Effector memory CD8-positive, alpha-beta T cell (primary cell): ENCODE measurements at regions not wholly inside any gene's neighbourhood (a gene's known extent, or its start where the extent isn't known, plus 50 kb on each side); places are given as distances from the start of the nearest gene placed in this dataset.

ENCODE experiments used
- ATAC-seq: fragments of 150-1000 bp; cut with Tn5 transposase; replicated peaks from 2 replicates; pipeline ENCODE4 v1.10.0; 2021; ENCODE audit warnings: mild to moderate bottlenecking, moderate library complexity
- DNase-seq, 3 experiments: peaks; one replicate each; pipeline ENCODE4 v3.0.0; 2021
- H3K27ac Mint-ChIP-seq, 2 donors: one replicate each; pipeline ENCODE4 v1.8.0; 2022; ENCODE audit warnings: mild to moderate bottlenecking in 2 of 2, mixed read lengths in 2 of 2, moderate library complexity in 2 of 2
- H3K27me3 Mint-ChIP-seq, 2 donors: one replicate each; pipeline ENCODE4 v1.8.0; 2022; ENCODE audit warnings: mixed read lengths in 2 of 2
- H3K36me3 Mint-ChIP-seq: one replicate; pipeline ENCODE4 v1.8.0; 2022; ENCODE audit warnings: mild to moderate bottlenecking, moderate library complexity, mixed read lengths; ENCODE audit not compliant: insufficient read depth
- H3K4me1 Mint-ChIP-seq, 2 donors: one replicate each; pipeline ENCODE4 v1.8.0; 2022; ENCODE audit warnings: low read depth in 2 of 2, mixed read lengths in 2 of 2
- H3K4me3 Mint-ChIP-seq, 2 donors: one replicate each; pipeline ENCODE4 v1.8.0; 2022; ENCODE audit warnings: mild to moderate bottlenecking in 2 of 2, mixed read lengths in 2 of 2, moderate library complexity in 2 of 2
- H3K9me3 Mint-ChIP-seq, 2 donors: one replicate each; pipeline ENCODE4 v1.8.0; 2022; ENCODE audit warnings: mixed read lengths in 2 of 2

DNA sequence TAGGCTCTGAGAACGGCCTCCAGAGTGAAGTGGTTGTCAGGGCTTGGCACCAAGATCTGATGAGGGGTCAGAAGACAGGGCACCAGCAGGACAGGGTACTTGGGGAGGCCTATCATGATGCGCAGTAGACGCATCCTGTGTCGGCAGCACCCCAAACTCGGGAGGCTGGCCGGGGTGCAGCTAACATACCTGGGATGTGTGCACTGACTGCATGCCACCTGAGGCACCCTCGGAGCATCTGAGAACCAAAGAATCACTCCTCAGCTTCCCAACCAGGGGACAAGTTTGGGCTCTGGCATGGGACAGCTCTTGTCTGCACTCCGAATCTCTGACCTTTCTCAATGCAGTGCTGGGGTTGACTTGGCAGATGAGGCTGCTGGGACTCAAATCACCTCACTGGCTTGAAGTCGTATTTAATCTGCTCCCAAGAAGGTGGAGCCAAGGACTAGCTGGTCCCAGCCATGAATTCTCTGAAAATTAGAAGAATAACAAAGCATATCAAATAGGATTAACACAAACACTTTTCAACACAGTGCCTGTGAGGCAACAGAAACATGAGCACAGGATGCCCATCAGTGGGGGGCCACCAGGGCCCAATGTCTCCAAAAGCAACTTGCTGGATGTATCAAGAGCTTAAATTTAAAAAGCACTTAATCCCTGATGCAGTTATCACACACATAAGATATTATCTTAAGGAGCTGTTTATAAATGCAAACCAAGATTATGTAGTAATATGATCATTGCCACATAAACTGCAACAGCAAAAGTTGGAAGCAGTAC lies 348.8 kb downstream of the PREX1 start:
- Mint-ChIP-seq H3K4me1 (no peaks in the 10 kb centered on the region), H3K27ac (no peak overlapping the region), H3K4me3 (no peak overlapping the region), H3K36me3 (no peaks in the 10 kb centered on the region), H3K27me3 (peaks cover 43% of the 10 kb centered on the region in 2 donors), H3K9me3 (peaks cover 0 to 3% of the 10 kb centered on the region in 2 donors)
- ATAC-seq (no peak), DNase-seq (no peak)

DNA sequence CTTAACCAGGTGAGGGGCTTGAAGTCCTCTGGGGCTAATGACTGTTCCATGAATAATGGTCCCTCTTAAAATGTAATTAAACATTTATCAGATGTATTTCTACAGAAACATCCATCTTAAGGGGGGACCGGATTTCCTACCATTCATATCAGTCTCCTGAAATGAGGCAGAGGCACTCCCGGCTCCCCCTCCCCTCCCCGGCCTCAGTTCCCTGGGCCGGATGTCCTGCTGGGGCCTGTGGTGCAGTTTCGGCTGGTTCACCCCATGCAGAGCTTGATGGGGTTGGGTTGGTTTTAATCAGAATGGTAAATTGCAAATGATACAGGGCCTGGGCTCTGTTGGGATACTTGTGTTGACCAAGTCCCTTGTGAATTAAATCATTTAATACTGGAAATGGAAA lies 349.4 kb downstream of the PREX1 start:
- no peaks in the 10 kb centered on the region for H3K4me1 Mint-ChIP-seq
- peaks cover 43% of the 10 kb centered on the region in 2 donors for H3K27me3 Mint-ChIP-seq
- H3K9me3 Mint-ChIP-seq, result peaks cover 0 to 3% of the 10 kb centered on the region in 2 donors
- H3K36me3 Mint-ChIP-seq, result no peaks in the 10 kb centered on the region
- H3K27ac Mint-ChIP-seq, result no peak overlapping the region
- DNase-seq (no peak), ATAC-seq (no peak)
- no peak overlapping the region for H3K4me3 Mint-ChIP-seq

DNA sequence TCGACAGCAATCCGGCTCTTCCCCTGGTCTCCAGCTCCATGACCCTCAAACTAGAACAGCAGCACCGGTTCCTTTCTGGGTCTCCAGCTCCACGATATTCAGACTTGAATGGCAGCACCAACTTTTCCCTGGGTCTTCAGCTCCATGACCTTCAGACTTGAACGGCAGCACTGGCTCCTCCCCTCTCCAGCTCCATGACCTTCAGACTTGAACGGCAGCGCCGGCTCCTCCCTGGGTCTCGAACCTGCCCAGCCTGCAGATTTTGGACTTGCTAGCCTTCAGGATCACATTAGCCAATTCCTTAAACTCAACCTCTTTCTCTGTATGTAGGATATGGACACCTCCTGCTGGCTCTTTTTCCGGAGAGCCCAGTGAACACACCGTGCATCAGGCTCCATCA lies 350.9 kb downstream of the PREX1 start:
- H3K27me3 Mint-ChIP-seq, result peaks cover 33 to 36% of the 10 kb centered on the region in 2 donors
- no peak overlapping the region for H3K4me3 Mint-ChIP-seq
- H3K4me1 Mint-ChIP-seq, result no peaks in the 10 kb centered on the region
- no peak overlapping the region for H3K27ac Mint-ChIP-seq
- ATAC-seq, result no peak
- H3K9me3 Mint-ChIP-seq, result peaks cover 0 to 3% of the 10 kb centered on the region in 2 donors
- no peak for DNase-seq
- no peaks in the 10 kb centered on the region for H3K36me3 Mint-ChIP-seq

DNA sequence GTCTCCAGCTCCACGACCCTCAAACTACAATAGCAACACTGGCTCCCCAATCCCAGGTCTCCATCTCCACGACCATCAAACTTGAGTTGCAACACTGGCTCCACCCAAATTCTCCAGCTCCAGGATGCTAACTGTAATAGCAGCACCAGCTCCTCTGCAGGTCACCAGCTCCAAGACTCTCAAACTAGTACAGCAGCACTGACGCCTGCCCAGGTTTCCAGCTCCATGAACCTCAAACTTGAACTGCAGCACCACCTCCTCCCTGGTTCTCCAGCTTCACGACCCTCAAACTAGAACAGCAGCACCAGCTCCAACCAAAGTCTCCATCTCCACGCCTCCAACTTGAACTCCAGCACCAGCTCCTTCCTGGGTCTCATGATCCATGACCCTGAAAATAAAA lies 353.8 kb downstream of the PREX1 start:
- H3K4me1 Mint-ChIP-seq, result no peaks in the 10 kb centered on the region
- no peak for DNase-seq
- no peak overlapping the region for H3K27ac Mint-ChIP-seq
- peaks cover 0 to 3% of the 10 kb centered on the region in 2 donors for H3K9me3 Mint-ChIP-seq
- no peaks in the 10 kb centered on the region for H3K36me3 Mint-ChIP-seq
- ATAC-seq, result no peak
- peaks cover 5 to 14% of the 10 kb centered on the region in 2 donors for H3K27me3 Mint-ChIP-seq
- no peak overlapping the region for H3K4me3 Mint-ChIP-seq

DNA sequence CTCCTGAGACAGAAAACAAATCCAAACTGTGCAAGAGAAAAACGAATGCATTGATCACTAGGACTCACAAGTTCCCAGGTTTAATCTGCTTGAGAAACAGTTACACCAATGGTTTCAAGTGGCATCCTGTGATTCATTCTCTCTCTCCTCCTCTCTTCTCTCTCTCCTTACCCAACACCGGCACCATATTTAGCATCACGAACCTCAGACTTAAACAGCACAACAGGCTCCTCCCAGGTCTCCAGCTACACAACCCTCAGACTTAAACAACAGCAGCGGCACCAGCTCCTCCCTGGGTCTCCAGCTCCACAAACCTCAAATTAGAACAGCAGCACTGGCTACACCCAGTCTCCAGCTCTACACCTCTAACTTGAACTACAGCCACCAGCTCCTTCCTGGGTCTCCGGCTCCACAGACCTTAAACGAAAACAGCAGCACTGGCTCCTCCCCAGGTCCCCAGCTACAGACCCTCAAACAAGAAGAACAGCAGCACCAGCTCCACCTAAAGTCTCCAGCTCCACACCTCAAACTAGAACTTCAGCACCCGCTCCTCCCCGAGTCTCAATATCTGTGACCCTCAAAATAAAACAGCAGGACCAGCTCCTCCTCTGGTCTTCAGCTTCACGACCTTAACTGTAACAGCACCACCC lies 355.9 kb downstream of the PREX1 start:
- Mint-ChIP-seq H3K27ac (no peak overlapping the region), H3K9me3 (peaks cover 0 to 2% of the 10 kb centered on the region in 2 donors), H3K4me3 (no peak overlapping the region), H3K4me1 (peaks cover 0 to 5% of the 10 kb centered on the region in 2 donors), H3K36me3 (no peaks in the 10 kb centered on the region), H3K27me3 (peaks cover 0 to 8% of the 10 kb centered on the region in 2 donors)
- no peak for ATAC-seq
- DNase-seq, result no peak

DNA sequence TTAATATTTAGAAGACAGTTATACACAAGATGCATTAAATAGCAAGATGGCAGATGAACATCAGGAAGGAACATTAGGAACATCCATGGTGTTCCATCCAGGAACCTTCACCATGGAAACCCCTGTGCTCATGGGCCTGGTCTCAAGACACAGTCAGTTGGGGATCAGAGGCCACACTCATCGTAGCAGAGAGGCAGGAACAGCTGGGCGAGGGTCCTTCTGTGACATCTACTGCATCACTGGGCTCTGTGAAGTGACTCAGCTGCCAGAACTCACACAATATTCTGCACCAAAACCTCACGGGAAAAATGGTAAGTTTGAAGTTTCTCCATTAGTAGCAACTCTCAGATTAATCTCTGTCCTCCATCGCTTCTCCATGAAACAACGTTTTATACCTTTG lies 356.6 kb downstream of the PREX1 start:
- Mint-ChIP-seq H3K4me1 (peaks cover 0 to 5% of the 10 kb centered on the region in 2 donors), H3K27ac (no peak overlapping the region), H3K36me3 (no peaks in the 10 kb centered on the region), H3K4me3 (no peak overlapping the region), H3K9me3 (no peaks in the 10 kb centered on the region), H3K27me3 (peaks cover 0 to 5% of the 10 kb centered on the region in 2 donors)
- ATAC-seq (no peak), DNase-seq (no peak)

DNA sequence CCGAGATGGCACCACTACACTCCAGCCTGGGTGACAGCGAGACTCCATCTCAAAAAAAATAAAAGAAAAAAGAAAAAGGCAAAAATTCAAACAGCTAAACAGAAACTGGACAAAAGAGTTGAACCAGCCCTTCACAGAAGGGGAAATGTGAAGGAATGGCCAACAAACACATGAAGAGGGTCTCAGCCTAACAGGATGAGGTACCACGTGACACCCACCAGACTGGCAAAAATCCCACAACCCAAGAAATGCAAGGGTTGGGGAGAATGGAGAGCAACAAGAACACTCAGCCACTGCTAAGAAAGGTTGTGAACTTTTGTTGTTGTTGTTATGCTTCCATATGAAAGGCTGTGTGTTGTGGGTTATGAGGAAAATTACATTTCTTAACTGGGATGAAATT lies 357.7 kb downstream of the PREX1 start:
- Mint-ChIP-seq H3K27me3 (peaks cover 0 to 5% of the 10 kb centered on the region in 2 donors), H3K27ac (no peak overlapping the region), H3K9me3 (no peaks in the 10 kb centered on the region), H3K4me1 (peaks cover 0 to 5% of the 10 kb centered on the region in 2 donors), H3K36me3 (no peaks in the 10 kb centered on the region), H3K4me3 (no peak overlapping the region)
- ATAC-seq, result no peak
- DNase-seq, result no peak

DNA sequence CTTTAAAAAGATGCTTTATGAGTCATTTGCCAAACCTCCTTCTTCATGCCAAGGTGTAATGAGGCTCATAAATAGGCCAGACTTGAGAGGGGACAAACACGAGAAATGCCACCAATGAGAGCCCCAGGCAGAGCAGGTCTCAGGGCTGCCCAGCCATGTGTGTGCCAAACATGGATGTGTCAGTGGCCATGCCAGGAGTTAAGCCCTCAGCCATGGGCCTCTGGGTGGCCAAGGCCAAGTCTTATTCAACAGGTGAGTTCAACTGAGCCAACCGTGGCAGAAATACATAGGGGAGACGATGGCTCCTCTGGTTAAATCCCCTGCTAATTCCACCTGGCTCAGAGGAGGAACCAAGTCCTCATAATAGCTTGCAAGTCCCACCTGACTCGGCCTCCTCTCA lies 358.8 kb downstream of the PREX1 start:
- DNase-seq (no peak), ATAC-seq (no peak)
- H3K4me1 Mint-ChIP-seq, result peaks cover 0 to 5% of the 10 kb centered on the region in 2 donors
- no peaks in the 10 kb centered on the region for H3K9me3 Mint-ChIP-seq
- H3K36me3 Mint-ChIP-seq, result no peaks in the 10 kb centered on the region
- peaks cover 0 to 5% of the 10 kb centered on the region in 2 donors for H3K27me3 Mint-ChIP-seq
- no peak overlapping the region for H3K4me3 Mint-ChIP-seq
- H3K27ac Mint-ChIP-seq, result no peak overlapping the region

DNA sequence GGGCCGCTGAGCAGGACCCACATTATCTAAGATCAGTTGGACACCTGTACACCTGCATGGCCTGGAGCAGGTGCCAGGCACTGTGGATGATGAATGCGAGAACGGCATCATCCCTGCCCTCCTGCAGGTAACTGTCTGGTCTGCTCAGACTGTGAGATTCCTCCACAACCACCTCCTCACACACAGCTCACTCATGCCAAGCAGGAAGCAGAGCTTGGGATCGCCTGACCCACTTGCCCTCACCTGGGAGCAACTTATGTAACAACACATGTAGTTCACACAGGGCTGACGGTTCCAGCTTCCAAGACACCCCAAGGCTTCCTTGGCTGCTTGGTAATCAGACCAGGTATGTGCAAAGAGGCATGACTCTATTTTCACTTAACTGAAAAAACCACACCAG lies 359.2 kb downstream of the PREX1 start:
- Mint-ChIP-seq H3K27ac (no peak overlapping the region), H3K4me1 (peaks cover 0 to 5% of the 10 kb centered on the region in 2 donors), H3K9me3 (no peaks in the 10 kb centered on the region), H3K27me3 (peaks cover 4 to 9% of the 10 kb centered on the region in 2 donors), H3K4me3 (no peak overlapping the region), H3K36me3 (no peaks in the 10 kb centered on the region)
- DNase-seq (no peak), ATAC-seq (no peak)

DNA sequence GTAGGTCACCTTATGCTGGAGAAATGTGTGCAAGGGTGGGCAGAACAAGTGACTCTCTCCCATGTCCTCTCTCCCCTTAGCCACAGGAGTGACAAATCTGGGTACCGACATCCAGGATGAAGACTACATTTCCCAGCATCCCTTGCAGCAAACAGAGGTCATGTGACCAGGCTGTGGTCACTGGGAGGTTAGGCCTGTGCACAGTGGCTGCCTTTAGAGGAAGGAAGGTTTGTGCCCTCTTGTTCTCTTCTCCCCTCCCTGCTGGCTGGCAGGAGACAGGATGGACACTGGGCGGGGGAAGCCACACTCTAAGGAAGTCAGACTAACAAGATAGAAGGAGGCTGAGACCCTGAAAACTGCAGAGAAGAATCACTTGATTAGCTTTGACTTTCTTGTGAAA lies 360.2 kb downstream of the PREX1 start:
- H3K4me1 Mint-ChIP-seq, result peaks cover 0 to 5% of the 10 kb centered on the region in 2 donors
- H3K27me3 Mint-ChIP-seq, result peaks cover 9 to 13% of the 10 kb centered on the region in 2 donors
- DNase-seq (no peak), ATAC-seq (no peak)
- no peak overlapping the region for H3K27ac Mint-ChIP-seq
- no peak overlapping the region for H3K4me3 Mint-ChIP-seq
- no peaks in the 10 kb centered on the region for H3K36me3 Mint-ChIP-seq
- no peaks in the 10 kb centered on the region for H3K9me3 Mint-ChIP-seq

DNA sequence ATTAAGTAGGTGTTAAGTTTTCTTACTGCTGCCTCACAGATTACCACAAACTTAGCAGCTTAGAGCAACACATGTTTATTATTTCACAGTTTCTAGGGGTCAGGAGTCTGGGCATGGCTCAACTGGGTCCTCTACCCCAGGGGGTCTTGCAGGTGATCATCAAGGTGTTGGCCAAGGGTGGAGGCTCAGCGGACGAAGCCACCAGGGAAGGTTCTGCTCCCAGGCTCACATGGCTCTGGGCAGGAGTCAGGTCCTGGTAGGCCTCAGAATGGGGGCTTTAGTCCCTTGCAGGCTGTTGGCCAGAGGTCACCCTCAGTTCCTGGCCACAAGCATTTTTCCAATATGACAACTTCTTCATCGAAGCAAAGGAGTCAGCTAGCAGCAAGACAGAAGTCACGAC lies 362.5 kb downstream of the PREX1 start:
- no peak for DNase-seq
- no peaks in the 10 kb centered on the region for H3K36me3 Mint-ChIP-seq
- ATAC-seq, result no peak
- H3K9me3 Mint-ChIP-seq, result no peaks in the 10 kb centered on the region
- H3K4me1 Mint-ChIP-seq, result peaks cover 0 to 5% of the 10 kb centered on the region in 2 donors
- no peak overlapping the region for H3K27ac Mint-ChIP-seq
- H3K4me3 Mint-ChIP-seq, result no peak overlapping the region
- H3K27me3 Mint-ChIP-seq, result peaks cover 4 to 23% of the 10 kb centered on the region in 2 donors

DNA sequence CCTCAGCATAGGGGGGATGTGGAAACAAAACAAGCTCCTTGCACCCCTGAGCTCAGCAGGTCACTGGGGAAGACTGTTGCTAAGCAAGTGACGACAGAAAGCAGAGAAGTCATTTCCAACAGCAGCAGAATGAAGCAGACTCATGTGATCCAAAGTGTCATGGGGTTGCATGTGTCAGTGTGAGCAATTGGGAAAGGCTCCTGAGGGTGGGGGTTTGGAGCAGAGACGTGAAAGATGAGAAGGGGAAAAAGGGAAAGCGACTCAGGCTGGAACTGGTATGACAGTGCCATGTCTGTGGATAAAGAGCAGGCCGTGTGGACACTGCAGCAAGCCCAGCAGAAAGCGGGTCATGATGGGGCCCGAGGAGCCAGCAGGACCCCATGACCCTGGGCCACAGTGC lies 363.9 kb downstream of the PREX1 start:
- peaks cover 4 to 26% of the 10 kb centered on the region in 2 donors for H3K27me3 Mint-ChIP-seq
- H3K9me3 Mint-ChIP-seq, result no peaks in the 10 kb centered on the region
- no peaks in the 10 kb centered on the region for H3K36me3 Mint-ChIP-seq
- no peak overlapping the region for H3K27ac Mint-ChIP-seq
- no peak overlapping the region for H3K4me3 Mint-ChIP-seq
- no peak for DNase-seq
- peaks cover 0 to 5% of the 10 kb centered on the region in 2 donors for H3K4me1 Mint-ChIP-seq
- ATAC-seq, result no peak

DNA sequence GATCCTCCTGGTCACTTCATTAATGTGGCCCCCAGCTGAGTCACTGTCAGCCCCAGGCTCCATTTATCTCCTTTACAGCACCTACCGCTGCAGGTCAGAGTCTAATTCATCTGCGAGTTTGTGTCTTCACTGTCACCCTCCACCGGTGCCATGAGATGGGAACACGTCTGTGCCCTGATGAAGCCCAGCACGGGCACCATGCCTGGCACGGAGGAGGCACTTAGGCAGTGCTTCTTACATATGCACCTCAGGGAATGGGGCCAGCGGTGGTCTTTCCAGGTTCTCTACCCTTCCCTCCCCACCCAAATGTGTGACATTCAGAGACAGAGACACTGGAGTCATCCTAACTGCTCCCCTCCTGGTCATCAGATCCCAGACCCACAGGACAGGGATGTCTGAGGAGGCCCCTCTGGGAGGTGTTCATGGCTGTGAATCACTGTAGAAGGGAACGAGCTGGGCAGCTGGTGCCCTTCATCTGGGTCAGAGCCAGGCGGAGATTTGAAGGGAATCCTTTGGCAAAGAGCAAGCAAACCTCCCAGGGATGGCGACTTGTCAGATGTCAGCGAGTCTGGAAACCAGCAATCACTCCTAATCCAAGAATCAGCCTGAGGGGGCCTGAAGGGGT lies 364.6 kb downstream of the PREX1 start:
- Mint-ChIP-seq H3K36me3 (no peaks in the 10 kb centered on the region), H3K4me3 (no peak overlapping the region), H3K4me1 (peaks cover 0 to 5% of the 10 kb centered on the region in 2 donors), H3K27me3 (peaks cover 8 to 32% of the 10 kb centered on the region in 2 donors), H3K9me3 (no peaks in the 10 kb centered on the region), H3K27ac (no peak overlapping the region)
- DNase-seq (no peak), ATAC-seq (no peak)

DNA sequence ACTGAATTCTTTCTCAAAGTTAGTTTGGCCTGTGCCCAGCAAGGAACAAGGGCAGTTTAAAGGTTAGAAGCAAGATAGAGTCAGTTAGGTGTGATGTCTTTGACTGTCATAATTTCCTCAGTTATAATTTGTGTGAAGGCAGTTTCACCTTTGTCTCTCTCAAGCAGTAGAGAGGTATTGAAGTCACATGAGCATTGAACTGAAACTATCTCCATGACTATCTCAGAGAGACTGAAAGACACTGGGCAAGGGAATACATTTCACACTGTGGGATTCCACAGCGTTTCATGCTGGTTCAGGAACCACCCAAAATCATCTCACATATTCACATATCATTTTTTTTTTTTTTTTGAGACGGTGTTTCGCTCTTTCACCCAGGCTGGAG lies 366.1 kb downstream of the PREX1 start:
- Mint-ChIP-seq H3K9me3 (no peaks in the 10 kb centered on the region), H3K4me3 (no peak overlapping the region), H3K27ac (no peak overlapping the region), H3K27me3 (peaks cover 22 to 44% of the 10 kb centered on the region in 2 donors), H3K36me3 (no peaks in the 10 kb centered on the region), H3K4me1 (no peaks in the 10 kb centered on the region)
- DNase-seq (no peak), ATAC-seq (no peak)
